ENCODE measurements at regions not wholly inside any gene's neighbourhood (a gene's known extent, or its start where the extent isn't known, plus 50 kb on each side); places are given as distances from the start of the nearest gene placed in this dataset.

DNA sequence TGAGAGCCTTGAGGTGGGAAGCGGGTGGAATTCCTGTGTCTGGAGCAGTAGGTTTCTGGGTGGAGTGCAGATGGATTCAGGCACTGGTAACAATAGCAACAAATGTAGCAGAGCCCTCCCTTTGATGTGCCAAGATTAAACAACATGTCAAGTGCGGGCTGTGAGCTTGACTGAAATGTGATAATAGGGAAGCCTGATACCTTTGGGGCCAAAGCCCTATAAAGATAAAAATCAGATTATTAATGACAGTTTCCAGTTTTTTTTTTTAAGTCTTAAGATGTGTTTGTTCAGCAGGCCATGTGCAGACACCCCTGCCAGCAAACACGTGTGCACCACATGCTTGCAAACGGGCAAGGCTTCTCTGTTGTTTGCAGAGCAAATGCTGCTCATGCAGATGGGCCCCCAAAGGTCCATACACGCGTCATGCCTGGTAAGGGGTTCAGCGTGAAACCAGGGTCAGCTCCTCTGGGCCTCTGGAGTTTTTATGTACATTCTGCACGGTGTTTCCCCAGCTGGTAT lies 193.2 kb downstream of the GADD45G start:
- DNase-seq: no peak

DNA sequence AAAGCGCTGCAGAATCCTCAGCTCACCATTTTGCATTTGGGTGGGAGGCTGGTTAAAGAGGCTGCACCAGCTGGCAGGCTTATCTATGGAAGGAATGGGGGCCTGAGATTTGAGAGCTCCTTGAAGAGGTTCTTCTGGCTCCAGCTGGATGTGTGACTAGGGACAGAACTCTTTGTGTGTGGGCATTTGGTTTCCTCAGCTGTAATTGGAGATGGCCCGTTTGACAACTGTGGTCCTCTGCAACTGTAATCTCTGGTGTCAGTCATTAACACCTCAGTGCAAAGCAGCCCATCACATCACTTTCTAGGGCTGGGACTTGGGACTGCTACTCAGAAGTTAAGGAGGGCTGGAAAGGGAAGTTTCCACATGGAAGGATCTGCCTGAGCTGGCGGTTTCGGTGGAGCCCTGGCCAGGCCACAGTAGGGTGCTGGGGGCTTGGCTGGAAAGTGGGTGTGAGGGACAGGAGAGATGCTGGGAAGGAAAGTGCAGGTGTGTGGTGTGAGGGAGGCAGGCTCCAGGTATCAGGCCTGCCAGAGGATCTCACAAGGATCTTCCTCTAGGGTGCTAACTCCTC lies 193.8 kb downstream of the GADD45G start:
- no peak for DNase-seq

GRCh38 chr9:89799221-89799620 lies 194.4 kb downstream of the GADD45G start:
- no peak for DNase-seq

GRCh38 chr9:89799766-89800165 lies 195.0 kb downstream of the GADD45G start:
- no peak for DNase-seq

GRCh38 chr9:89801341-89801740 lies 196.5 kb downstream of the GADD45G start:
- no peak for DNase-seq

DNA sequence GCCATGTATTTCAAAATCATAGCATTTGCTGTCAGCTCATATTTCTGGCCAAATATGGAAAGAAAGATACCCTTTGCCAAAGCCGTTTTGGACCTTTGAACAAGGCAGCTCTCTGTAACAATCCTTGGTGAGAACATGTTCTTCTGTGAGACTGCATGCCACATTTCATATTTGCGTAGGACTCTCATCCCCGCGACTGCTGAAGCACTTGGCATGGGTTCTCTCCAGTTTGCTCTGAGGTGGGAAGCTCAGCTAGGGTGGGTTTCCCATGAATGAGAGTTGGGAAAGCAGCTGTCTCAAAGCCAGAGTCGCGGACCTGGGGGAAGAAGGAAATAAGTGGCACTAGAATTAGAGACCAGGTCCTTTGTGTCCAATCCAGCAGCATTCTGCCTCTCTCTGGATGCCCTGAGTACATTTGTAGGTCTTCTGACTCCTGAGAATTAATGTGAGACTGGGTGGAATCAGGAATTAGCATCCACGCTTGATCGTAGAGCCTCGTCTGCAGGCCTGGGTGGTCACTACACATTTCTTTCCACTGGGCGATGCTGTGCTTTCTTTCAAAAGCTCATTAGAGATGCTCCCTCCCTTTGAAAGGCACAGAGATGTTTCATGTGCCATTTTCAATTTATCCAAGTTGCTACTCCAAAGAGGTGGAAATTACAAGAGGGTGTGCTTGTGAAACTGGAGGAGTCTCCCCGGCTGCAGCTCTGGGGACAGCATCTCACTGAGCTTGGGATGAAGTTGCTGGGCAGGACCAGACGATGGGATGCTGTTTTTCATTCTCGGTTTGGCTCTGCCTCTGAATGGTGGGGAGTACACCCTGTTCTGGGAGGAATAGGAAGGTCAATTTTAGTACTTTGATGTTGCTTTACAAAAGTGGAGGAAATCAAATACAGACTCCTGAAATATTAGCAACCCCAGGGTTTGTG lies 197.2 kb downstream of the GADD45G start:
- DNase-seq: no peak

DNA sequence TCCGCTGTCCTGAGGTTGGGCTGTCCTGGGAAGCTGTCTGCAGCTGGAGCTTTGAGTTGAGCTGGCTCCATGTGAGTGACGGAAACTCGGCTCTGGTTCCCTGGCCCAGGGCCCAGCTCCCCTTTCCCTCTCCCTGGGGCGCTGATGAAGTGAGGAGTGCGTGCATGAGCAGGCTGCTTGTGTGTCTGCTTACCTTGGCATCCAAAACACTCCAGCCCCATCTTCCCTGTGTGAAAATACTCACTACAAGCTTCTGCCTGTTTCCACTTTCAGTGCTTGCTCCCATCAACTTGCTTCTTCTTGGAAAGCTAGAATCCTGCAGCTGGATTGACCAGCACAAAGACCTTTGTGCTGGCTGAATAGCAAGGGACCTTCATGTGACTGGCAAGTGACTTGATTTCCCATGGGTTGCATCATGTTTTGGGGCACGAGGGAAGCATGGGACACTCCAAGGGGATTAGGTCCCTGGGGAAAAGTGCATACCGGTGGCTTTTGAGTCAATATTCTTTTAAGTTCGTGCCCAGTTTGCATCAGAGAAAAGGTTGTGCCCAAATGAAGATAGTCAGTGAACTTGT lies 198.1 kb downstream of the GADD45G start:
- DNase-seq: no peak

- no peak for DNase-seq
Observed at GRCh38 chr9:89803403-89803802, 198.6 kb downstream of the GADD45G start.

DNA sequence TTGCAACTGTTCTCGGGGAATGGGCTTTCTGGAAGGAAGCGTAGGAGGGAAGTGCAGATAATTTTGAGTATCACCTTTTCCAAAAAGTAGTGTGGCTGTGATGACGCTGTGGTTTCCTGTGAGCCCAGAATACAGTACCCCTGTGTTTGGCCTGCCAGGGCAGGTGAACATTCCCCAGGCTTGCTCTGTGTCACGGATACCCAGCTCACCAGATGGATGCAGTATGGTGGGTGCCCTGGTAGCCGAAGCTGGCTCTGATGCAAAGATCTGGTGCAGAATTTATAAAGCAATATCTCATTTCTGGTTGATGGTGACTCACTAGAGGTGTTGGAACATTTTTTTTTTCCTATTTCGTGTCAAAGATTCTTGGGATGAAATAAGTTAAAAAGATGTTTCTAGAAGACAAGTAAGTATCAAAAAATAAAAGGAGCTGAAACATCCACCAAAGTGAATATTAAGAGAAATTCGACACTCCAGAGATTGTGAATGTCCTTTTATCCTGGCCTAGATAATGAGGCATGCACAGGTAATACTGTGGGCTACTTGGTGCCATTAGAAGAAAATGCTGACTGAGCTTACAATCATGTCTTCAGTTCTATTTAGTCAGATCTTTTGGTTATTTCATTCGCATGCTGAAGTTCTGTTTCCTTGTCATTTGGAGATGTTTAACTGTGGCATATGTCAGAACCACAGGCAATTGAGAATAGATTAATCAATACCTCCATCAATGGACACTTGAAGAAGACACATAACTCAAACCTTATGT lies 200.1 kb downstream of the GADD45G start:
- DNase-seq: no peak

DNA sequence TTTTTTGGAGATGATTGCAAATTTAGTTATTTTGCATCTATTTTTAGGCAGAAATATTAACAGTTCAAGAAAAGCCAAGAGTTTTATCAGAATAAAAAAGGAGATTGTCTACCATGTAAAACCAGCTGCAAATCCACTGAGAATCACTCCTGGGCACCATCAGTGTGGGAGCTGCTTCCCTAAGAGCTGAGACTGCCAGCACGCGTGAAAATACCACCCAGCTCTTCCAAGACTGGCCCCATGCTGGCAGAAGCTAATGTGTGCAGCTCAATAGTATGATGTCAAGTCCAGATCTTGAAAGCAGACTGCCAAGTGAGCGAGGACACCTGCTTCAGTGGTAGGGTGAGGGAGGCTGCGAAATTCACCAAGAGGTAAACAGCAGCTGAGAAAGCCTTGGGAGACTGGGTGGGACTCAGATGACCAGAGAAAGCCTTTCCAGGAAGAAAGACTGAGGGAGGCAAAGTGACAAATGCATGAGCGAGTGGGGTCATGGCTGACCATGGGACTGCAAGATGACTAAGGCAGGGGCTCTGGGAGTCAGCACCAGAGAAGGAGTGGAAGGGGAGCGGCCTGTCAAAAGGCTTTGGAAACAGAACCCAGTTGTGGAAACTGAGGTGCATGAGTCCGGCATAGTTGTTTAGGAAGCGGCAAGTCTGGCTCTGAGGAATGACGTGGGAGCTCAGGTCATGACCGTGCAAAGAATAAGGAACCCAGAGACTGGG lies 200.9 kb downstream of the GADD45G start:
- DNase-seq: no peak

DNA sequence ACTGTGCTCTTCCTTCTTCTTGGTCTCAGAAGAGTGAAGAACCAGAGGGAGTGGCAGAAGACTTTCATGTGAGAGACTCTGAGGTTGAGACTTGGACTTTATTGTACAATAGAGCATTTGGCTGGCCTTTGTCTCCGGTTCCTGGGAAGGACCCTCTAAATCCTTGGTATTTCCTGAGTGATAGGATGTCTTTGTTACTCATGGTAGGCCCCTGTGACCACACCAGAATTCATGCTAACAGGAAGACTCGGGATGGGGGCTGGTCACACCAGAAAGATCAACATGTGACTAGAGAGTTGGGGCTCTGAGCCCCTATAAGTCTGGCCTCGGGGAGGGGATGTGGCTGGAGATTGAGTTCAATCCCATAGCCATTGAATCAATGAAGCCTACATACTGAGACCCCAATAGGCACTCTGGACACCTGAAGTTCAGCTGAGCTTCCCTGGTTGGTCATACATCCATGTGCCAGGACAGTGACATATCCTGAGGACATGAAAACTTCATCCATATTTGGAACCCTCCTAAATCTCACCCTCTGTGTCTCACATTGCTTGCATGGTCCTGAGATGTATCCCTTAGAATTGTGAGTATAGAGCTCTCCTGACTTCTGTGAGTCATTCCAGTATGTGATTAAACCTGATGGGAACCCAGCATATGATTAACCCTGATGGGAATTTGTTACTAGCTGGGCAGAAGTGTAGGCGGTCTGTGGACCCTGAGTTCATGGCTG lies 201.7 kb downstream of the GADD45G start:
- no peak for DNase-seq

- DNase-seq: no peak
Observed at GRCh38 chr9:89807101-89807395, 202.2 kb downstream of the GADD45G start.

GRCh38 chr9:89807682-89808075 lies 202.9 kb downstream of the GADD45G start:
- DNase-seq: no peak

DNA sequence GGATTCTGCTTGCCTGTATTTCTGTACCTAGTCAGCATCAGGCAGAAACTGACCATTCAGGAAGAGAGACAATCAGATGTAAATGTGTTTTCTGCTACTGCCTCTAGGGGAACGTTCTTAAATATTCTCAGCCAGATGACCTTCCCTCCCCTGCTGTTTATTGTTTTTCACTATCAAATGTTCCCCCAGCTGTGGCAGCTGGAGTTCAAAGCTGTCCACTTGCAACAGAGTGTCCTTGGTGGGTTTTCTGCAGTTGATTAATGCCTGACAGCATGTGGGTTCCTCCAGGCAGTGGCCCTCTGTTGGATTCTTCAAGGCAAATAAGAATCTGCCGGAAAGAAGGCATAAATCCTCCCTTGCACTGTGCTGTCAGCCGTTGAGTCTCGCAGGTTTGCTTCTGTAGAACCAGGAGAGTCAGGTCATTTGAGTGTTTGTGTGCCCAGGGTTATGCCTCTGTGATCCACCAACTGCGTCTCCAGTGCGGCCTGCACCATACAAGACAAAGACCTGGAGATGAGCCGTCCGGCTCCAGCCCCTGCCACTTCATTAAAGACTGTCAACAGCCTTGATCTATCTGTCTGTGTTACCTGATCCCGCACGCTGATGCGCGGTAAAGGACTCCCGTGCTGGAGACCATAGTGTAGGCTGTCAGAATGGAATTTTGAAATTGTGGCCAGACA lies 203.4 kb downstream of the GADD45G start:
- DNase-seq: no peak

DNA sequence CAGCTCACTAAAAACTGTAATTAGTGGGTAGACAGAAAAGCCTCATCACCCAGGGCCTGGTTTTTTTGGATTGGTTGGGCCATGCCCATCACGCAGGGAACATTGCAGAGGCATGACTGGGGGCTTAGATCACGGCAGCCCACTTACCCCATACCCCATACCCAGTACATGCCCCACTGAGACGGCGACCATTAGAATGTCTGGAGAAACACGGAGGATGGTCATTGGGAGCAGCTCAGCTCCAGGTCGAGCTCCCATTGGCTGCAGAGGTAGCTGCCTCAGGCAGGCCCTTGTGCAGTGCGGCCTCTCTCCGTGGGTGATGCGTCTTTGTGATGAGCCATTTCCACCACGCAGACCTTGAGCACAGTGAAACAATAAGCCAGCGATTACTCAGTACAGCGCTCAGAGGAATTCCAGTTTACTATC lies 204.0 kb downstream of the GADD45G start:
- DNase-seq: no peak

GRCh38 chr9:89810431-89810830 lies 205.6 kb downstream of the GADD45G start:
- DNase-seq: no peak

- no peak for DNase-seq
Observed at GRCh38 chr9:89811356-89811755, 206.5 kb downstream of the GADD45G start.

- DNase-seq: no peak
Observed at GRCh38 chr9:89811886-89812450, 207.2 kb downstream of the GADD45G start.

GRCh38 chr9:89812556-89813181 lies 207.9 kb downstream of the GADD45G start:
- DNase-seq: no peak

- no peak for DNase-seq
Observed at GRCh38 chr9:89813482-89813881, 208.7 kb downstream of the GADD45G start.
